Loucy (cell line): ENCODE measurements at regions not wholly inside any gene's neighbourhood (a gene's known extent, or its start where the extent isn't known, plus 50 kb on each side); places are given as distances from the start of the nearest gene placed in this dataset.

Source experiments
- EZH2phosphoT487 ChIP-seq: fragments of 200-600 bp; IDR thresholded peaks from 2 replicates; pipeline ENCODE4 v1.6.1; 2018; ENCODE audit warnings: antibody characterized with exemption, mild to moderate bottlenecking, moderate library complexity, borderline replicate concordance
- TF ChIP-seq, protein P1 (sequence below): fragments of 200-600 bp; sonication (generic); conservative IDR thresholded peaks from 2 replicates; pipeline ENCODE4 v1.5.1; 2014; ENCODE audit warnings: mild to moderate bottlenecking, antibody characterized with exemption, low read length

DNA sequence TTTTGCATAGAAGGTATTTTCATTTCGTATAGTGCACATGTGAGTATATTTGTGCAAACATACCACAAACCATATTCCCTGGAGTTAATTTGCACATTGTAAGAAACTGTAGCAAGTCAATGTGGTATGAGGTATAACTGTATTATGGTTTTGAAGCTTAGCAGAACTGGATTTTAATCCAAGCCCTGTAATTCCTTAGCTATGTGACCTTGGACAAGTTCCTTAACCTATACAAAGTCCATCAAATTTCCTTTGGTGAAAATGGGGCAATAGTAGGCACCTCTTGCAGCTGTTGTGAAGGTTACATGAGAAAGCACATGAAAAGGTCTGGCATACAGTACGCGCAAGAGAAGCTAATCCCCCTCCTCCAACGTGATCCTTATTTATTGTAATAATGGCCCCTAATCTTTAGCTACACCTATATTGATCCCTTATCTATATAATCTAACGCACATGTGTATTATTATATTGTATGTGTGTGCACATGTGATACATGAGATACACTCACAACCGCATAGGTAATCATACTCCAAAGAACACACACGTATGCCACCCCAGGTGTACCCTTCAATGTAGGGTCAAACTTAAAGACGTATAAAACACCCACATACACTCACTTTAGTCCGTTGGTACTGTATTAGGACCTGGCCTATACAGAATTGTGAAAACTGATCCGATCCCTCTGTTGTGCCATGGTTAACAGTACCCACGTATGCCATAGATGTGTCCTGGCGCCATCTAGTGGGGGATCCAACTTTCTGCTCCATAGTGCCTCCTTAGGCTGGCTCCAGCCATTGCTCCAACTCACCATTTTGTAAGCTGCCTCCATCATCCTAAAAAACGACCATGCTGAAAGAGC lies 402.9 kb upstream of the SLC14A2 start:
- TF ChIP-seq, protein P1, sequence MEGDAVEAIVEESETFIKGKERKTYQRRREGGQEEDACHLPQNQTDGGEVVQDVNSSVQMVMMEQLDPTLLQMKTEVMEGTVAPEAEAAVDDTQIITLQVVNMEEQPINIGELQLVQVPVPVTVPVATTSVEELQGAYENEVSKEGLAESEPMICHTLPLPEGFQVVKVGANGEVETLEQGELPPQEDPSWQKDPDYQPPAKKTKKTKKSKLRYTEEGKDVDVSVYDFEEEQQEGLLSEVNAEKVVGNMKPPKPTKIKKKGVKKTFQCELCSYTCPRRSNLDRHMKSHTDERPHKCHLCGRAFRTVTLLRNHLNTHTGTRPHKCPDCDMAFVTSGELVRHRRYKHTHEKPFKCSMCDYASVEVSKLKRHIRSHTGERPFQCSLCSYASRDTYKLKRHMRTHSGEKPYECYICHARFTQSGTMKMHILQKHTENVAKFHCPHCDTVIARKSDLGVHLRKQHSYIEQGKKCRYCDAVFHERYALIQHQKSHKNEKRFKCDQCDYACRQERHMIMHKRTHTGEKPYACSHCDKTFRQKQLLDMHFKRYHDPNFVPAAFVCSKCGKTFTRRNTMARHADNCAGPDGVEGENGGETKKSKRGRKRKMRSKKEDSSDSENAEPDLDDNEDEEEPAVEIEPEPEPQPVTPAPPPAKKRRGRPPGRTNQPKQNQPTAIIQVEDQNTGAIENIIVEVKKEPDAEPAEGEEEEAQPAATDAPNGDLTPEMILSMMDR: peak; percentile 100
- no peak for TF ChIP-seq EZH2phosphoT487
